ENCODE measurements at regions not wholly inside any gene's neighbourhood (a gene's known extent, or its start where the extent isn't known, plus 50 kb on each side); places are given as distances from the start of the nearest gene placed in this dataset.

GRCh38 chr1:29860056-29860455 is 623.7 kb downstream of the PTPRU start:
- WGBS (ENCODE audit: insufficient coverage, insufficient replicate concordance, low lambda C conversion rate, missing lambda C conversion rate) = 0% methylated on average over 1 of the region's 1 CpG
- FAIRE-seq (no peak), DNase-seq (ENCODE audit: low read depth, low spot score) (no peak), ATAC-seq (no peak)
- CTCF ChIA-PET = no interaction called here
- no peaks in the 10 kb centered on the region for H3K36me3 ChIP-seq (ENCODE audit: control insufficient read depth in 2 of 2, insufficient read depth in 2 of 2, low read length in 1 of 2)
- TF ChIP-seq IRF3 (IDR thresholded peaks at IDR 0.05) (no peak), SIN3A (IDR thresholded peaks at IDR 0.05; ENCODE audit: low read depth, low read length) (no peak), SREBF2 (IDR thresholded peaks at IDR 0.05; ENCODE audit: low read length) (no peak), MYC (IDR thresholded peaks at IDR 0.05; ENCODE audit: insufficient read depth, insufficient read length, insufficient replicate concordance, low read length, severe bottlenecking) (no peak), IRF4 (IDR thresholded peaks at IDR 0.05; ENCODE audit: low read depth, low read length) (no peak)
- H3K79me2 ChIP-seq (ENCODE audit: control insufficient read depth, insufficient read depth, low read length) = no peaks in the 10 kb centered on the region
- RAD21 ChIA-PET (ENCODE audit: unreplicated experiment) = no interaction called here
- H2AFZ ChIP-seq (ENCODE audit: control insufficient read depth, low read depth, low read length) = no peak overlapping the region
- H3K4me2 ChIP-seq (ENCODE audit: control insufficient read depth, insufficient read depth) = no peak overlapping the region
- no peaks in the 10 kb centered on the region for H3K4me1 ChIP-seq (ENCODE audit: control insufficient read depth, insufficient read depth, low read length)
- H3K27me3 ChIP-seq (replicated peaks in 1 of 2; ENCODE audit: control insufficient read depth in 2 of 2, insufficient read depth in 2 of 2, low read length in 1 of 2) = no peaks in the 10 kb centered on the region
- no peaks in the 10 kb centered on the region for H4K20me1 ChIP-seq (ENCODE audit: control insufficient read depth, insufficient read depth)
- BruUV-seq (replicated peaks) = no TSS peak
- SMC1A ChIA-PET (ENCODE audit: uncharacterized antibody, unreplicated experiment) = no interaction called here
- POLR2A ChIA-PET = no interaction called here
- no peak overlapping the region for H3K9ac ChIP-seq (ENCODE audit: control insufficient read depth, insufficient read depth, low read length)
- intact Hi-C loops (cut with micrococcal nuclease; ENCODE audit: unreplicated experiment) = no loop called here
- in situ Hi-C loops (cut with MboI) = no loop called here
- H3K4me3 ChIP-seq = no peak overlapping the region
- H3K9me3 ChIP-seq (replicated peaks; ENCODE audit: control insufficient read depth, insufficient read depth, low read length) = peaks cover 2% of the 10 kb centered on the region; the same call in 1 of the 3 replicates
- H3K27ac ChIP-seq (ENCODE audit: control insufficient read depth, insufficient read depth) = no peak overlapping the region

- no peaks in the 10 kb centered on the region for H3K36me3 ChIP-seq (ENCODE audit: control insufficient read depth in 2 of 2, insufficient read depth in 2 of 2, low read length in 1 of 2)
- no peak for DNase-seq (ENCODE audit: low read depth, low spot score)
- no peak for FAIRE-seq
- CTCF ChIA-PET = no interaction called here
- H3K79me2 ChIP-seq (ENCODE audit: control insufficient read depth, insufficient read depth, low read length) = no peaks in the 10 kb centered on the region
- H3K9ac ChIP-seq (ENCODE audit: control insufficient read depth, insufficient read depth, low read length) = no peak overlapping the region
- RAD21 ChIA-PET (ENCODE audit: unreplicated experiment) = no interaction called here
- H3K4me1 ChIP-seq (ENCODE audit: control insufficient read depth, insufficient read depth, low read length) = no peaks in the 10 kb centered on the region
- SMC1A ChIA-PET (ENCODE audit: uncharacterized antibody, unreplicated experiment) = no interaction called here
- no peak overlapping the region for H2AFZ ChIP-seq (ENCODE audit: control insufficient read depth, low read depth, low read length)
- WGBS (ENCODE audit: insufficient coverage, insufficient replicate concordance, low lambda C conversion rate, missing lambda C conversion rate) = 18% methylated on average over 9 of the region's 9 CpGs
- POLR2A ChIA-PET = no interaction called here
- no peaks in the 10 kb centered on the region for H4K20me1 ChIP-seq (ENCODE audit: control insufficient read depth, insufficient read depth)
- H3K9me3 ChIP-seq (replicated peaks; ENCODE audit: control insufficient read depth, insufficient read depth, low read length) = peaks cover 2% of the 10 kb centered on the region; the same call in 1 of the 3 replicates
- intact Hi-C loops (cut with micrococcal nuclease; ENCODE audit: unreplicated experiment) (no loop called here), in situ Hi-C loops (cut with MboI) (no loop called here)
- no peak overlapping the region for H3K27ac ChIP-seq (ENCODE audit: control insufficient read depth, insufficient read depth)
- H3K27me3 ChIP-seq (replicated peaks in 1 of 2; ENCODE audit: control insufficient read depth in 2 of 2, insufficient read depth in 2 of 2, low read length in 1 of 2) = no peaks in the 10 kb centered on the region
- ATAC-seq = no peak
- BruUV-seq (replicated peaks) = no TSS peak
- no peak overlapping the region for H3K4me2 ChIP-seq (ENCODE audit: control insufficient read depth, insufficient read depth)
- no peak overlapping the region for H3K4me3 ChIP-seq
- TF ChIP-seq STAT1 (conservative IDR thresholded peaks at IDR 0.05) (no peak), RB1 (IDR thresholded peaks at IDR 0.05; ENCODE audit: borderline replicate concordance) (no peak), ZBTB4 (CRISPR knock-in tag; IDR thresholded peaks at IDR 0.05) (no peak), CHD4 (IDR thresholded peaks at IDR 0.05) (no peak), SMARCA5 (IDR thresholded peaks at IDR 0.05) (no peak), ATF2 (IDR thresholded peaks at IDR 0.05; ENCODE audit: low read length) (no peak), ZBED1 (IDR thresholded peaks at IDR 0.05; ENCODE audit: borderline replicate concordance) (no peak), WRNIP1 (IDR thresholded peaks at IDR 0.05; ENCODE audit: borderline replicate concordance, low read depth, low read length) (no peak), RAD21 (IDR thresholded peaks at IDR 0.05; ENCODE audit: insufficient read depth, low read depth, low read length) (no peak), FOXM1 (IDR thresholded peaks at IDR 0.05; ENCODE audit: low read depth, low read length) (no peak)
Observed at GRCh38 chr1:29859126-29859525, 622.8 kb downstream of the PTPRU start.
